ENCODE measurements at regions not wholly inside any gene's neighbourhood (a gene's known extent, or its start where the extent isn't known, plus 50 kb on each side); places are given as distances from the start of the nearest gene placed in this dataset.

GRCh38 chr16:5442054-5442453 is 344.5 kb upstream of the EEF2KMT start:
- Histone ChIP-seq H3K9me3 (replicated peaks; ENCODE audit: control insufficient read depth, insufficient read depth, low read length) (peaks cover 3% of the 10 kb centered on the region), H3K9ac (replicated peaks; ENCODE audit: extremely low read depth, insufficient read depth, low read length) (no peak overlapping the region), H4K20me1 (replicated peaks; ENCODE audit: control insufficient read depth, extremely low read depth, insufficient read depth, low read length) (no peaks in the 10 kb centered on the region), H3K36me3 (ENCODE audit: control insufficient read depth in 2 of 2, extremely low read depth in 1 of 2, insufficient read depth in 2 of 2, low read length in 2 of 2) (no peaks in the 10 kb centered on the region), H3K27me3 (ENCODE audit: control insufficient read depth in 2 of 2, insufficient read depth in 2 of 2, low read length in 2 of 2) (no peaks in the 10 kb centered on the region), H2AFZ (ENCODE audit: low read depth, low read length) (no peak overlapping the region), H3K4me2 (ENCODE audit: insufficient read depth, low read length) (no peak overlapping the region), H3K4me1 (ENCODE audit: control insufficient read depth, extremely low read depth, insufficient read depth, low read length) (no peaks in the 10 kb centered on the region), H3K27ac (ENCODE audit: insufficient read depth, low read depth, low read length) (no peak overlapping the region), H3K4me3 (replicated peaks in 1 of 3; ENCODE audit: insufficient read depth in 1 of 3, low read depth in 1 of 3, low read length in 3 of 3) (no peak overlapping the region), H3K9me1 (replicated peaks; ENCODE audit: control insufficient read depth, extremely low read depth, insufficient read depth, low read length) (no peaks in the 10 kb centered on the region), H3K79me2 (ENCODE audit: control insufficient read depth, insufficient read depth, low read length) (no peaks in the 10 kb centered on the region)
- TF ChIP-seq MAX (IDR thresholded peaks at IDR 0.05; ENCODE audit: insufficient read depth, insufficient read length) = no peak
- TF ChIP-seq GATA2 (IDR thresholded peaks at IDR 0.05; ENCODE audit: insufficient read depth, insufficient read length, low read depth, low read length) = no peak
- TF ChIP-seq POLR2AphosphoS5 (IDR thresholded peaks at IDR 0.05; ENCODE audit: insufficient read depth, low read depth, low read length) = no peak
- TF ChIP-seq MYC (IDR thresholded peaks at IDR 0.05; ENCODE audit: low read depth, low read length) = no peak
- TF ChIP-seq POLR2A (IDR thresholded peaks at IDR 0.05; ENCODE audit: low read depth, low read length) = no peak
- no peak for TF ChIP-seq CTCF (IDR thresholded peaks at IDR 0.05; ENCODE audit: extremely low read depth in 1 of 2, insufficient read depth in 1 of 2, low read depth in 1 of 2, low read length in 2 of 2)
- TF ChIP-seq FOS (IDR thresholded peaks at IDR 0.05; ENCODE audit: borderline replicate concordance, insufficient read depth, low read length) = no peak
- no peak for TF ChIP-seq EZH2 (IDR thresholded peaks at IDR 0.05; ENCODE audit: borderline replicate concordance, low read depth, low read length, severe bottlenecking)
- TF ChIP-seq JUN (IDR thresholded peaks at IDR 0.05; ENCODE audit: borderline replicate concordance, insufficient read depth, insufficient read length, low read depth) = no peak
- DNase-seq (ENCODE audit: low read depth, low spot score) = no peak
- no TSS peak for BruUV-seq (replicated peaks)
- dilution Hi-C loops (cut with MboI; ENCODE audit: extremely low pct_ligation_motif_present, low sequenced_read_pairs) = no loop called here
- ChIA-PET CTCF (no interaction called here), POLR2A (no interaction called here)
- FAIRE-seq = no peak
- intact Hi-C loops (cut with micrococcal nuclease) = no loop called here
